ENCODE measurements at regions not wholly inside any gene's neighbourhood (a gene's known extent, or its start where the extent isn't known, plus 50 kb on each side); places are given as distances from the start of the nearest gene placed in this dataset.
"Not testable (repeated sequence)": the region's sequence is repeated elsewhere in the genome, so short reads cannot be mapped to it uniquely, and the experiment has no call there.

DNA sequence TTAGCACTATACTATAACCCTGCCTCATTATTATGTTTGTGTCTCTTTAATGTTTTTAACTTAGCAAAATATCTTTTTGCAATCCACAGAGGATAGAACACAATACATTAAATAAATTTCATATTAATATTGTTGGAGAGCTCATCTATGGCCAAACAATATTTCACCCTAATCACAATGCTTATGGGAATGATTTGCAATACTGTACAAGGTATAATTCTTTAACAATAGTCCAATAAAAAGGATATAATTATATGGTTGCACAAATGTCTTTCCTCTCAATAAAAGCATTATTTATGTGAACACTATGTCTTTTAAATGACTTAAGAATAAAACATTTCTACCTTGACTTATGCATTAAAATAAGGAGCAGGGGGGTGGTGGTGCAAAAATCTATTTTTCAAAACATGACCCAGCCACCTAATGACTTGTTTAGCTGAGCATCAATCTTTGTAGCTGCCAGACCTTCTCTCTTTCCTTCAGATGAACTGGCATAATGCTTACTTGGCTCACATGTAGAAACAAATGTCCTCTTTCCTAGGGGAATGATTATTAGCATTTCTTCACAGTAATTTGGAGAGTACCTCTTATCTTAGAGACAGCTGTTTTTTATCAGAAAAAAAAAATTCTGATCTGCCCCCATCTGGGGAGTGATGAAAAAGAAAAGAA lies 1933.6 kb upstream of the LRRTM1 start:
- Mint-ChIP-seq H3K4me3 (no peak overlapping the region), H3K27me3 (no peaks in the 10 kb centered on the region), H3K36me3 (ENCODE audit: low read depth) (no peaks in the 10 kb centered on the region), H3K27ac (no peak overlapping the region), H3K9me3 (peaks cover 7% of the 10 kb centered on the region), H3K4me1 (no peaks in the 10 kb centered on the region)
- intact Hi-C loops (cut with micrococcal nuclease), result no loop called here
- DNase-seq, result no peak

DNA sequence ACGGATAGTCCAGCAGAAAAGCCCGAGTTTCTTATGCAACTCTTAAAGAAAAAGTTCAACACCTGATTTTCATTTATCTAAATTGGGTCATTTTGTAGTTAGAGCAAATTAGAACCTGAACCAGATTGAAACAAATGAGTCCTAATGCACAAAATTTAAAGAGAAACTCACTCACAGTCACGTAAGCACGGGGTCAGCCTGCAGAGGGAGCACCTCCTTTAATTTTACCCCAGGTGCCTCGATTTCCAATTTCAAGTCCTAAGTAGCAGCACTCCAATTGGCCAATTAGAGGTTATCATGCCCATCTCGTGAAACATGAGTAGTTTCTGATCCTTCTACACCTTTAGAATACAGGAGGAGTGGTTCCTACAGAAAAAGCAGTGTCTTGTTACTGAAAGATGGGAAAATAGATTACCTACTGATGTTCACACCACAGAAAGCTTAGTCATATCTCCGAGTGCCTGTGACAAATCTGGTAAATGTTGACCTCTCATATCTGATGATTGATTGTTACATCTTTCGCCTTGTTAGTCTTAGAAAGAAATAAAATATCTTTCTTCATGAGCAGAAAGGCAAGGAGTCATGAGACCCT lies 1929.8 kb upstream of the LRRTM1 start:
- no peak for DNase-seq
- intact Hi-C loops (cut with micrococcal nuclease), result no loop called here
- H3K36me3 Mint-ChIP-seq (ENCODE audit: low read depth), result no peaks in the 10 kb centered on the region
- no peaks in the 10 kb centered on the region for H3K27me3 Mint-ChIP-seq
- no peak overlapping the region for H3K4me3 Mint-ChIP-seq
- no peak overlapping the region for H3K27ac Mint-ChIP-seq
- no peaks in the 10 kb centered on the region for H3K9me3 Mint-ChIP-seq
- H3K4me1 Mint-ChIP-seq, result no peaks in the 10 kb centered on the region

DNA sequence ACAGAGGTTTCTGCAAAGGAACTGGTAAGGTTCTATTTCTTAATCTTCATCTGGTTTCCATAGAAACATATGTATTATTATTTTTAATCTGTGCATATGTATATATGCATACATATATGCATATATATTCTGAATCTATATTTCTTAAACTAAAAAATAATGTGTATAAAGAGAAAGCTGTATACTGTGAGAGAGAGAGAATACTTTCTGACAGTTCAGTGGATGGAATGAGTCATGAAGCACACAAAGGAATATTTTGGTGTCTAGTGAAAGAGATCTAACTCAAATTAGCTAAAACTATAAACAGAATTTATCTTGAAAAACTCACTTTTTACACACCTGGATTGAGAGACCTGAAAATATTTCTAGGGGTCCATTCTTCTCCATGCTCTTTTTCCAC lies 1929.3 kb upstream of the LRRTM1 start:
- intact Hi-C loops (cut with micrococcal nuclease), result no loop called here
- no peaks in the 10 kb centered on the region for H3K4me1 Mint-ChIP-seq
- H3K27me3 Mint-ChIP-seq, result no peaks in the 10 kb centered on the region
- H3K36me3 Mint-ChIP-seq (ENCODE audit: low read depth), result no peaks in the 10 kb centered on the region
- no peak overlapping the region for H3K27ac Mint-ChIP-seq
- no peak overlapping the region for H3K4me3 Mint-ChIP-seq
- H3K9me3 Mint-ChIP-seq, result no peaks in the 10 kb centered on the region
- DNase-seq, result no peak

- H3K4me1 Mint-ChIP-seq, result no peaks in the 10 kb centered on the region
- no peak overlapping the region for H3K4me3 Mint-ChIP-seq
- H3K27me3 Mint-ChIP-seq, result no peaks in the 10 kb centered on the region
- H3K9me3 Mint-ChIP-seq, result no peaks in the 10 kb centered on the region
- DNase-seq, result no peak
- H3K27ac Mint-ChIP-seq, result no peak overlapping the region
- intact Hi-C loops (cut with micrococcal nuclease), result no loop called here
- no peaks in the 10 kb centered on the region for H3K36me3 Mint-ChIP-seq (ENCODE audit: low read depth)
Measured at GRCh38 chr2:82230406-82230805, 1925.9 kb upstream of the LRRTM1 start.

- no peak for DNase-seq
- Mint-ChIP-seq H3K4me3 (no peak overlapping the region), H3K9me3 (peaks cover 5% of the 10 kb centered on the region), H3K36me3 (ENCODE audit: low read depth) (no peaks in the 10 kb centered on the region), H3K27ac (no peak overlapping the region), H3K4me1 (no peaks in the 10 kb centered on the region), H3K27me3 (no peaks in the 10 kb centered on the region)
- intact Hi-C loops (cut with micrococcal nuclease), result no loop called here
Measured at GRCh38 chr2:82226441-82226840, 1921.9 kb upstream of the LRRTM1 start.

GRCh38 chr2:82224301-82224940 lies 1919.9 kb upstream of the LRRTM1 start:
- intact Hi-C loops (cut with micrococcal nuclease), result no loop called here
- DNase-seq, result no peak
- no peaks in the 10 kb centered on the region for H3K4me1 Mint-ChIP-seq
- H3K9me3 Mint-ChIP-seq, result peaks cover 5% of the 10 kb centered on the region
- no peak overlapping the region for H3K27ac Mint-ChIP-seq
- no peaks in the 10 kb centered on the region for H3K27me3 Mint-ChIP-seq
- no peak overlapping the region for H3K4me3 Mint-ChIP-seq
- no peaks in the 10 kb centered on the region for H3K36me3 Mint-ChIP-seq (ENCODE audit: low read depth)

DNA sequence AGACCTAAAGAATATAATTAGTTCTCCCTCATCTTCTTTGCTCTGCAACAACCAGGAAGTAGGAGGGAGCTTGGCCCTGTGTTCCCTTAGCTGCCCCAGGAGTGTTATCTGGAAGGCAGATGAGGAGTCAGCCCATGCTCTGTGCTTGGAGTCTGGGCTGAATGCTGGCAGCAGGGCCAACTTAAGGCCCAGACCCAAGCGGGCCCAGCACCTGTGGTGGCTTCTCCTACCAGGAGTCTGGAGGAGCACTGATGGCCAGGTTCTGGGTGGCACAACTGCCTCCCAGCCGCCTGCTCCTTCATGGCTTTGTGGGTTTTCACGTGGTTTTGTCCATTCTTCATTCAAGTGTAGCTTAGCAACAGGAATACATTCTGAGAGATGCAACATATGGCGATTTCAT lies 1910.7 kb upstream of the LRRTM1 start:
- intact Hi-C loops (cut with micrococcal nuclease), result no loop called here

DNA sequence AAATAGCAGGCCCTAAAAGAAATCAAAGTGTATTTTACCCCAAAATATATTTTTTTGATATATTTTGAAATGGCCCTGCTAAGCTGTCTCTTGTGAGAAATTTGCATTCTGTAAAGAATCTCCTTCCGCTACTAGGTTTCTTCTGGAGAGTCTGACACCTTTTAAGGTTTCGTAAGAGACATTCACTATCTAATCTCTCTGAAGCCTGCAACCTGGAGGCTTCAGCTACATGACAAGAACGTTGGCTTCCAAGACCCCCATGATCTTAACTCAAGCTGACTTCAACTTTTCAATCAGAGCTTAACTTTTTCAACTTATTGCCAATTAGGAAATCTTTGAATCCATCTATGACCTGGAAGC lies 1894.9 kb upstream of the LRRTM1 start:
- no peak overlapping the region for H3K4me3 Mint-ChIP-seq
- no peak for DNase-seq
- H3K27me3 Mint-ChIP-seq, result no peaks in the 10 kb centered on the region
- no peaks in the 10 kb centered on the region for H3K4me1 Mint-ChIP-seq
- H3K27ac Mint-ChIP-seq, result no peak overlapping the region
- intact Hi-C loops (cut with micrococcal nuclease), result no loop called here
- H3K36me3 Mint-ChIP-seq (ENCODE audit: low read depth), result no peaks in the 10 kb centered on the region
- H3K9me3 Mint-ChIP-seq, result no peaks in the 10 kb centered on the region

More for the DNA sequence above, 1910.7 kb upstream of the LRRTM1 start:
- Mint-ChIP-seq H3K36me3 (ENCODE audit: low read depth) (no peaks in the 10 kb centered on the region), H3K9me3 (peaks cover 8% of the 10 kb centered on the region), H3K4me3 (no peak overlapping the region), H3K4me1 (no peaks in the 10 kb centered on the region), H3K27me3 (no peaks in the 10 kb centered on the region), H3K27ac (no peak overlapping the region)
- no peak for DNase-seq

GRCh38 chr2:82198809-82199492 lies 1894.4 kb upstream of the LRRTM1 start:
- no peak overlapping the region for H3K4me3 Mint-ChIP-seq
- H3K27ac Mint-ChIP-seq, result no peak overlapping the region
- no peaks in the 10 kb centered on the region for H3K36me3 Mint-ChIP-seq (ENCODE audit: low read depth)
- no peaks in the 10 kb centered on the region for H3K4me1 Mint-ChIP-seq
- intact Hi-C loops (cut with micrococcal nuclease), result no loop called here
- no peak for DNase-seq
- no peaks in the 10 kb centered on the region for H3K27me3 Mint-ChIP-seq
- H3K9me3 Mint-ChIP-seq, result no peaks in the 10 kb centered on the region

DNA sequence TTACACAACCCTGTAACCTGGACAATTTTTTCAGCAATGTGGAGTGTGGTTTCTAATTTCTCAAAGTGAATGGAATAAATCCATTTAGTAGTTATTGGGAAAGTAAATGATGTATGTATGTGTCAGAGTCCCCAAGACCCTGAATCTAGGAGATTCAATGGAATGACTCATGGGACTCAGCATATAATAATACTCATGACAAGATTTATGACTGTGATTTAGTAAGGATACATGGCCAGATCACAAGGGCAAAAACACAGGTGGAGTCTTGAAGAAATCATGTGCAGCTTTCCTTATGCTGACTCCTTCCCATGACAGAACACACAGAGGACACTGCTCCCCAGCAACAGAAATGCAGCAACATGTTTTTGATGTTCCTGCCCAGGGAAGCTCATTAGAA lies 1877.7 kb upstream of the LRRTM1 start:
- no peak overlapping the region for H3K27ac Mint-ChIP-seq
- no peaks in the 10 kb centered on the region for H3K27me3 Mint-ChIP-seq
- DNase-seq, result no peak
- no peak overlapping the region for H3K4me3 Mint-ChIP-seq
- H3K36me3 Mint-ChIP-seq (ENCODE audit: low read depth), result no peaks in the 10 kb centered on the region
- H3K4me1 Mint-ChIP-seq, result no peaks in the 10 kb centered on the region
- peaks cover 8% of the 10 kb centered on the region for H3K9me3 Mint-ChIP-seq
- intact Hi-C loops (cut with micrococcal nuclease), result no loop called here

- H3K4me3 Mint-ChIP-seq; H3K27ac Mint-ChIP-seq; DNase-seq; H3K27me3 Mint-ChIP-seq; H3K9me3 Mint-ChIP-seq; H3K4me1 Mint-ChIP-seq; intact Hi-C loops (cut with micrococcal nuclease); H3K36me3 Mint-ChIP-seq (ENCODE audit: low read depth): not testable (repeated sequence)
Measured at GRCh38 chr2:82175210-82175609, 1870.7 kb upstream of the LRRTM1 start.

DNA sequence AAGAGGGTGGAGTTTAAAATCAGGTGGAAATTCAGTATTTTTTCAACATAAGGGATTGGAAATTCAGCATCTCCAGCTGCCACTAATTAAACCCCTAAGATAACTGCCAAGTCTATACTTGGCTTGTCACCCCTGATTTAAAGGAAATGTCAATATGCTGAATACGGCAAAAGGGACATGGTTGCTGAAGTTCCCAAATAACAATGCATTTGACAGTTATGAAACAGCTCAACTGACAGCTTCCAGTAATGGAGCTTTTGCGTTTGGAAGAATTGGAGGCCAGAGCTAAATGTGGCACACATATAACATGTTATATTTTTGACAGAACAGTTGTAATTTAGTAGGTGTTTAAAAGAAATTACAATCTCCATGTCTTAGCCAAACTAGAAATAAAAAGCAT lies 1867.9 kb upstream of the LRRTM1 start:
- Mint-ChIP-seq H3K36me3 (ENCODE audit: low read depth) (no peaks in the 10 kb centered on the region), H3K4me3 (no peak overlapping the region), H3K9me3 (no peaks in the 10 kb centered on the region), H3K27ac (no peak overlapping the region), H3K27me3 (no peaks in the 10 kb centered on the region), H3K4me1 (no peaks in the 10 kb centered on the region)
- intact Hi-C loops (cut with micrococcal nuclease), result no loop called here
- no peak for DNase-seq

GRCh38 chr2:82169379-82169778 lies 1864.8 kb upstream of the LRRTM1 start:
- no peaks in the 10 kb centered on the region for H3K9me3 Mint-ChIP-seq
- no peaks in the 10 kb centered on the region for H3K36me3 Mint-ChIP-seq (ENCODE audit: low read depth)
- H3K27ac Mint-ChIP-seq, result no peak overlapping the region
- no peaks in the 10 kb centered on the region for H3K27me3 Mint-ChIP-seq
- H3K4me3 Mint-ChIP-seq, result no peak overlapping the region
- no peak for DNase-seq
- no peaks in the 10 kb centered on the region for H3K4me1 Mint-ChIP-seq
- intact Hi-C loops (cut with micrococcal nuclease), result no loop called here

GRCh38 chr2:82165377-82165776 lies 1860.8 kb upstream of the LRRTM1 start:
- Mint-ChIP-seq H3K9me3 (no peaks in the 10 kb centered on the region), H3K27me3 (no peaks in the 10 kb centered on the region), H3K4me1 (no peaks in the 10 kb centered on the region), H3K4me3 (no peak overlapping the region), H3K36me3 (ENCODE audit: low read depth) (no peaks in the 10 kb centered on the region), H3K27ac (no peak overlapping the region)
- DNase-seq, result no peak
- intact Hi-C loops (cut with micrococcal nuclease), result no loop called here

Measured in activated CD4-positive, alpha-beta T cell treated with anti-CD3 and anti-CD28 coated beads, Interleukin-2, amount 10 ng/mL, durations not matched to agents 24 days and 14 days (primary cell).